ENCODE measurements at regions not wholly inside any gene's neighbourhood (a gene's known extent, or its start where the extent isn't known, plus 50 kb on each side); places are given as distances from the start of the nearest gene placed in this dataset.

DNA sequence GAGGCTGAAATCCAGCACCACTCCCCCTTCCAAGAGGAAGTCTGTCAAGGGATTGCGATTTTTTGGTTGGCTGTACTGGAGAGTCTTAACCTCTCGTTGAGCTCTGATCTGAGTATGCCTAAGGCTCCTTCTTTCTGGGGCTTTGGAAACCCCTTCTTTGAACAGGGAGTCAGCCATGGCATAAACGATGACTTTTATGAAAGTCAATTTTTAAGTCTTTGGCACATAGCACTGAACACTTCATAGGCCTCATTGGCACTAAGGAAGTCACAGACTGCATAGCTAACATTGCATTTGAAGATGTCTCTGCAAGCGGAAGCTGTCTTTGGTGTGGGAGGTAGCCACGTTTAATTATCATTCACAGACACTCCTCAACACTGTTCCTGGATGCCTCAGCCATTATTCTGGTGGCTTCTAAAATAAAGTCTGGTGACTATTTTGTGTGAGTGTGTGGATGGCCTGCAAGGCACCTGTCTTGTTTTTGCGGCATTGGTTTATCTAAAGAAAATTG lies 148.2 kb upstream of the NCK2 start:
- no peak for TF ChIP-seq POLR2A (IDR thresholded peaks at IDR 0.05; ENCODE audit: low read length)
- TF ChIP-seq GATA1 (IDR thresholded peaks at IDR 0.05; ENCODE audit: low read depth, low read length) = no peak

All from erythroblast (primary cell).